ENCODE measurements at regions not wholly inside any gene's neighbourhood (a gene's known extent, or its start where the extent isn't known, plus 50 kb on each side); places are given as distances from the start of the nearest gene placed in this dataset.

DNA sequence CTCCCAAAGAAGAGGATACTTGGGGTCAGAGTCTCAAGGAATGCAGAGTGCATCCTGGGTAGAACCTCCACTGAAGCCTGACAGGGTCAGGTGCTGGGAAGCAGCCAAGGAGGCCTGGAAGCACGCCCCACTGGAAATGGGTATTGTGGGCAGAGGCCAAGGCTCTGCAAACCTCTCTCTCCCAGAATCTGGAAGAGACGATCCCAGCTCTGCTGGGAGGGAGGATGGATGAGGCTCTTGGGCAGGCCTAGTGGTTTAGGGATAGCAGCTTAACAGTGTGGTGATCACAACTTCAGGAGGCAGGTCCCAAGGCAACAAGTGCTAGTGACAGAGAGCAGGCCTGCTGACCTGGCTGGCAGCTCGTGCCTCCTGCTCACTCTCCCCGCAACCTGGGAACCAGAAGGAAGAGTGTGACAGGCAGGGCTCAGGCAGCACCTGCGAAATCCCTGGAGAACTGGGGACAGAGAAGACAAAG lies 641.0 kb downstream of the PLPP3 start:
- DNase-seq (no peak), ATAC-seq (replicated peaks in 1 of 2) (no peak)
- H3K27ac Mint-ChIP-seq = no peak overlapping the region
- H3K4me3 Mint-ChIP-seq = no peak overlapping the region
- peaks cover 2 to 5% of the 10 kb centered on the region in 2 donors for H3K9me3 Mint-ChIP-seq
- no peaks in the 10 kb centered on the region for H3K36me3 Mint-ChIP-seq (ENCODE audit: insufficient read depth in 2 of 2)
- H3K4me1 Mint-ChIP-seq (ENCODE audit: low read depth) = no peaks in the 10 kb centered on the region
- no peaks in the 10 kb centered on the region for H3K27me3 Mint-ChIP-seq (ENCODE audit: low read depth)

DNA sequence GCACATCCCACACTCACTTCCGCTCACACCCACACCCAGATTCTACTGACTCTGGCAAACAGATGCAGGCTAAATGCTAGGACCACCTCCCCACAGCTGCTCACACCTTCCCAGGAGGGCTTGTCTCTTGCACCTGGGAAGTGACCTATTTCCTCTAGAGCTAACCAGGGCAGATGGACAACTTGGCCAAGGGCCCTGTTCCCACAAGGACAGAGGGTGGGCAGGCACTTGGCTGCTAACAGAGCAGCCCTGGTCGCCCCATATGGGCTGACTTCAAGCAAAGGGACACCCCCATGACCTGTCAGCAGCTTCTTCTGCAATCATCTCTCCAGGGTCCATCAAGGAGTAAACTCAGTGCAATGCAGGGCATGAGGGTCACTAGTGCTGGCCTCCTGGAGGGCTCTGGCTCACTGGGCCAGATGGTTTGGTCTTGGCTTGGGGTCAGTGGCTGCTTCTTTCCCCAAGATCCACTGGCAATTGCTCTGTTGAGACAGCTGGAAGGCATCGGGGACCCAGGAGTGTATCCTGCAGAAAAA lies 641.5 kb downstream of the PLPP3 start:
- ATAC-seq (replicated peaks in 1 of 2) (no peak), DNase-seq (no peak)
- Mint-ChIP-seq H3K9me3 (peaks cover 2 to 5% of the 10 kb centered on the region in 2 donors), H3K27me3 (ENCODE audit: low read depth) (no peaks in the 10 kb centered on the region), H3K36me3 (ENCODE audit: insufficient read depth in 2 of 2) (no peaks in the 10 kb centered on the region), H3K4me1 (ENCODE audit: low read depth) (no peaks in the 10 kb centered on the region), H3K4me3 (no peak overlapping the region), H3K27ac (no peak overlapping the region)

DNA sequence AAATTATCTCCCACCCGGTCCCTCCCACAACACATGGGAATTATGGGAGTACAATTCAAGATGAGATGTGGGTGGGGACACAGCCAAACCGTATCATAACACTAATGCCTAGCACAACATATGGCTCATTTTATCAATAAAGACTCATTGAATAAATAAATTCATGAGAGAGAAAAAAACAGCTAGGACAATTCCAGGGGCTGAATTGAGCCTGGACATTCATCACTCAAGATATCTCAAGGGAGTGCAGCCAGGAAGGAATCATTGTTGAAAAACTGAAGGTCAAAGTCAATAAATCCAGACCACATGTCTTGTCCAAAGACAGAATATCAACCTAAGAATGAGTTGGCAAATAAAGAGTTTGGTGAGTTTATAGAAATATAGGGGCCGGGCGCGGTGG lies 644.1 kb downstream of the PLPP3 start:
- no peaks in the 10 kb centered on the region for H3K27me3 Mint-ChIP-seq (ENCODE audit: low read depth)
- no peak overlapping the region for H3K27ac Mint-ChIP-seq
- H3K4me3 Mint-ChIP-seq = no peak overlapping the region
- no peaks in the 10 kb centered on the region for H3K36me3 Mint-ChIP-seq (ENCODE audit: insufficient read depth in 2 of 2)
- no peaks in the 10 kb centered on the region for H3K4me1 Mint-ChIP-seq (ENCODE audit: low read depth)
- peaks cover 2 to 5% of the 10 kb centered on the region in 2 donors for H3K9me3 Mint-ChIP-seq
- DNase-seq (no peak), ATAC-seq (replicated peaks in 1 of 2) (no peak)

DNA sequence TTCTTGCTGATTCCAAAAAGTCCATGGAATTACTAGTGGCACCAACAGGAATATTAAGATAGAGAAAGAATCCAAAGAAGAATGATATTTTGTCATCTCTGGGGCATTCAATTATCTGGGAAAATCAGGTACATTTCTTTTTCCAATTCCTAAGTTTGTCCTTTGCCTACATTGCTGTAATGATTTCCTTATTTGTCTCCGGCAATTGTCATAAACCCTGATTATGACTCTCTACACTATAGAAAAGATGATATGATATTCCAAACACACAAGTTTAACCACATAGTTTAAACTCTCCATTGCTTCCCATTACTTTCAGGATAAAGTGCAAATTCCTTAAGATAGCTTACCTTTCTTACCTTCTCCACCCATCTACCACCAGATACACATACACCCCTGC lies 647.0 kb downstream of the PLPP3 start:
- Mint-ChIP-seq H3K36me3 (ENCODE audit: insufficient read depth in 2 of 2) (no peaks in the 10 kb centered on the region), H3K4me3 (no peak overlapping the region), H3K27ac (no peak overlapping the region), H3K9me3 (peaks cover 2 to 5% of the 10 kb centered on the region in 2 donors), H3K4me1 (ENCODE audit: low read depth) (no peaks in the 10 kb centered on the region), H3K27me3 (ENCODE audit: low read depth) (no peaks in the 10 kb centered on the region)
- no peak for ATAC-seq (replicated peaks in 1 of 2)
- DNase-seq = no peak

DNA sequence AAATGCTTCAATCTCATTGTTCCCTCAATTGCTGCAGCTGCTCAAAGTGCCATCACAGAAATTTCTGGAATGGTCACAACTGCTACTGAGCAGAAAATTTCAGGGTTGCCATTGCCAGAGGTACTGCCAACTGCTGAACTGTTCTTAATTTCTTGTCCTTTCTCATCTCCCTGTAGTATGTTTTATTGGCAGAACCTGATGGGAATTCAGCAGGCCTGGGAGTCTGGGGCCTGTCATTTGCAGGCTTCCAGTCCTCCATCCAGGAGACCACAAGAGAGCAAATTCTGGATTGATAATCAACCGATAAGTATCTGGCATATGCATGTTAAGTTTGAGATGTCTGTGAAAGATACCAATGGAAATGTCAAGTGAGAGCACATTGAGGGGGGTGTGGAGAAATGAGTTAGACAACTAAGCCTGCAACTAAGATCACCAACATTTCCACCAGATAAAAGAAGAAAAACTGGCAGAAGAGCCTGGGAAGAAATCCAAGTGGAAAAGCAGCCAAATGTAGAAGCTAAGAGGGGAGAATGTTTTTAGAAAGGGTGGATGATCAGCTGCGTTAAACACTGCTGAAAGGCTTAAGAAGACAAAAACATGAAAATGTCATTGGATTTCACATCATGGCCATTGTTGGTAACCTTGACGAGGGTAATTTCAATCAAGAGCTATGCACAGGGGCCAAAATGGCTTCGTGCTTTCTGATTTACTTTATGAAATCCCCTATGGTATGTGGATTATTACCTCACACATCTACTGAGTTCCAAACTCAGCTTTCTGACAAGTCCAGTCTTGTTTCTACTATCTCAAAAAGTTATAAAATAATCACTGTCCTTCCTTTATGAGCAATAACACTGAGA lies 648.1 kb downstream of the PLPP3 start:
- Mint-ChIP-seq H3K9me3 (peaks cover 2 to 5% of the 10 kb centered on the region in 2 donors), H3K4me3 (no peak overlapping the region), H3K27ac (no peak overlapping the region), H3K36me3 (ENCODE audit: insufficient read depth in 2 of 2) (no peaks in the 10 kb centered on the region), H3K4me1 (ENCODE audit: low read depth) (no peaks in the 10 kb centered on the region), H3K27me3 (ENCODE audit: low read depth) (no peaks in the 10 kb centered on the region)
- ATAC-seq (replicated peaks in 1 of 2) (no peak), DNase-seq (no peak)

DNA sequence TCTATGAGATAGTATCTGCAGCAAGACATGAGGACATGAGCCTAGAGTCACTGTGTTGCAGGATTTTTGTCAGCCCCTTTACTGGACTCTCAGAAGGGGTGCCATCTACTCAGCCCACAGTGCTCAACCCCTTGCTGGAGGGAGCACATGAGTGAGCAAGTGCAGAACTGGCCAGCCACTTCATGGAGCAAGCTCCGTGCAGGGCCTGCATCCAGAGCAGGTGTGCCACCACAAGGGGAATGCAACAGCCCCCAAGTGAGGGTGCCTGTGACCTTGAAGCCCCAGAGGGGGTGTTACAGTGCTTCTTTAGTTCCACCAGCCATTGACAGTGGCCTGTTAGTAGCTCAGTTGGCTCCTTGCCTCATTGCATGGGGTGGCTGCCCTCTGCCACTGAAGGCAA lies 649.7 kb downstream of the PLPP3 start:
- no peak for DNase-seq
- Mint-ChIP-seq H3K4me3 (no peak overlapping the region), H3K9me3 (peaks cover 0 to 4% of the 10 kb centered on the region in 2 donors), H3K27ac (no peak overlapping the region), H3K27me3 (ENCODE audit: low read depth) (no peaks in the 10 kb centered on the region), H3K4me1 (ENCODE audit: low read depth) (no peaks in the 10 kb centered on the region), H3K36me3 (ENCODE audit: insufficient read depth in 2 of 2) (no peaks in the 10 kb centered on the region)
- no peak for ATAC-seq (replicated peaks in 1 of 2)

DNA sequence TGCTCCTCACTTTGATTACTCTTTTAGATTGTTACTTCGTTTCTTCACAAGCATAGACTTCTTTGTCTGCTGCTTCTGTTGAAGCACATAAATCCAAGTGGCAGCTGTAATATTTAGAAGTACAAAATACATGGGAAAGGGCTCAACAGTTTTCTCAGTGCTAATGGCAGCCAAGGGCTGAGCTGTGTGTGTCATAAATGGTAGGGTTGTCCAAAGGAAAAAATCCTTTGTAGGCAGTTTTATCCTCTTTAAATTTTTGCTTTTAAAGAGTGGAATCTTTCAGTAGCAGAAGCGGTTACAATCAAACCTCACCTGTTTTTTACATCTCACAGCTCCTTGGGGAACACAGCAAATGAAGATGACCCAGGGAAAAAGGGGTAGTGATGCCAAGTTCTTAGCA lies 650.8 kb downstream of the PLPP3 start:
- H3K9me3 Mint-ChIP-seq = peaks cover 0 to 1% of the 10 kb centered on the region in 2 donors
- DNase-seq = no peak
- no peaks in the 10 kb centered on the region for H3K27me3 Mint-ChIP-seq (ENCODE audit: low read depth)
- H3K36me3 Mint-ChIP-seq (ENCODE audit: insufficient read depth in 2 of 2) = no peaks in the 10 kb centered on the region
- no peak overlapping the region for H3K27ac Mint-ChIP-seq
- H3K4me1 Mint-ChIP-seq (ENCODE audit: low read depth) = no peaks in the 10 kb centered on the region
- no peak for ATAC-seq (replicated peaks in 1 of 2)
- no peak overlapping the region for H3K4me3 Mint-ChIP-seq

DNA sequence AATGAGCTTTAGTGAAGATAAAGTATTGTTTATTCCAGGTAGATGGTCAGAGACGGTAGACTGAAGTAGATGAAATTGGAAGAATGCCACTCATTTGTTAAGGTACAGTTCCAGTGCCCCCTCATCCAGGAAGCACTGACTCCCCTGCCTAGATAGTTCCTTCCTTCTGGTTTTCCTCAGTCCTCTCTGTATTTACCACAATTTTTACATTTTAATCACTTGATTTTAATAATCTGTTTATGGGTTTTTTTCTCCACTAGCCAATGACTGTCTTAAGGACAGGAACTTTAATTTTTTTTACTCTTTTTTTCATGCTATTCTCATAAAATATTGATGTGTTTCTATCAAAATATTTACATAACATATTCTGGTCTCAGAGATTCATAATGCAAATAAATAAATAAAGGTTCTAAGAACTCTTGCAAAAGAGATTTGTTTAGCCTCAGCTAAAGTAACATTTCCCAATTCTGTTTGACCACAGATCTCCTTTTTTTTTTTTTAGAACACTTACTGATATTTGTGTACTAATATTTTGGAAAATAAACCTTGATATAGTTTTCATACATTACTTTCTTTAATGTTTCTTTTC lies 651.6 kb downstream of the PLPP3 start:
- DNase-seq (no peak), ATAC-seq (replicated peaks in 1 of 2) (no peak)
- H3K27ac Mint-ChIP-seq = no peak overlapping the region
- H3K36me3 Mint-ChIP-seq (ENCODE audit: insufficient read depth in 2 of 2) = no peaks in the 10 kb centered on the region
- no peaks in the 10 kb centered on the region for H3K4me1 Mint-ChIP-seq (ENCODE audit: low read depth)
- no peak overlapping the region for H3K4me3 Mint-ChIP-seq
- H3K9me3 Mint-ChIP-seq = peaks cover 0 to 1% of the 10 kb centered on the region in 2 donors
- H3K27me3 Mint-ChIP-seq (ENCODE audit: low read depth) = no peaks in the 10 kb centered on the region

DNA sequence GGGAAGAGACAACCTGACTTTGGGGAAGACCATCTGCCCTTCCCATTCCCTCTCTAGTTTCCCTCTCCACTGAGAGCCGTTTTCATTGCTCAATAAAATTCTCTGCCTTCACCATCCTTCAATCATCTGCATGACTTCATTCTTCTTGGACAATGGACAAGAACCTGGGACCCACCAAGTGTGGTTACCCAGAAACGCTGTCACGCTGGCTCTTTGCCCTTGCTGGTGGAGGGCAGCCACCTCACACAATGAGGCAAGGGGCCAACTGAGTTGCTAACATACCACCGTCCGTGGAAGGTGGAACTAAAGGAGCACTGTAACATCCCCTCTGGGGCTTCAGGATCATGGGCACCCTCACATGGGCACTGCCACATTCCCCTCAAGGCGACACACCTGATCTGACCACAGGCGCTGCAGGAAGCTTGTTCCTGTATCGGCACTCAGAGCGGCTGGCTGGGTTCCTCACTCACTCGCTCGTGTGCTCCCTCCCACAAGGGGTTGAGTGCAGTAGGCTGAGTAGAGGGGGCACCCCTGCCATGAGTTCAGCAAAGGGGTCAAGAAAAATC lies 652.4 kb downstream of the PLPP3 start:
- DNase-seq = no peak
- no peaks in the 10 kb centered on the region for H3K36me3 Mint-ChIP-seq (ENCODE audit: insufficient read depth in 2 of 2)
- no peaks in the 10 kb centered on the region for H3K27me3 Mint-ChIP-seq (ENCODE audit: low read depth)
- no peak for ATAC-seq (replicated peaks in 1 of 2)
- peaks cover 0 to 1% of the 10 kb centered on the region in 2 donors for H3K9me3 Mint-ChIP-seq
- H3K4me3 Mint-ChIP-seq = no peak overlapping the region
- no peaks in the 10 kb centered on the region for H3K4me1 Mint-ChIP-seq (ENCODE audit: low read depth)
- H3K27ac Mint-ChIP-seq = no peak overlapping the region

DNA sequence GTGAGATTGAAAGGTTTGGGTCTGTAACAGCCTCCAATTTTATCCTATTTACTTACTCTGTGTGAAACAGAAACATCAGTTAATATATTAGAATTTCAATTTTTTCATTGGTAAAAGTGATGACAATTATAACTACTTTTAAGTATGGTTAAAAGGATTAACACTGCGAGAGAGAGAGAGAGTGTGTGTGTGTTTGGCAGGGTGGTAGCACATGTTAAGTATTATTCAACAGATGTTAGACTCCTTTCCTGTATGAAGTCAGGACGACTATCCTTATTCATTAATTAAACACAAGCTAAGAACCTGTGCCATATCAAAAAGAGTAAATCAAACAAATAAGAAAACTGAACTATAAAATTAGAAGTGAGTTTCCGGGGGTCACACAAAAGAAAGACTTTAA lies 662.5 kb downstream of the PLPP3 start:
- no peak for DNase-seq
- Mint-ChIP-seq H3K9me3 (no peaks in the 10 kb centered on the region), H3K4me1 (ENCODE audit: low read depth) (no peaks in the 10 kb centered on the region), H3K27ac (no peak overlapping the region), H3K4me3 (no peak overlapping the region), H3K36me3 (ENCODE audit: insufficient read depth in 2 of 2) (no peaks in the 10 kb centered on the region), H3K27me3 (ENCODE audit: low read depth) (no peaks in the 10 kb centered on the region)
- no peak for ATAC-seq (replicated peaks in 1 of 2)

DNA sequence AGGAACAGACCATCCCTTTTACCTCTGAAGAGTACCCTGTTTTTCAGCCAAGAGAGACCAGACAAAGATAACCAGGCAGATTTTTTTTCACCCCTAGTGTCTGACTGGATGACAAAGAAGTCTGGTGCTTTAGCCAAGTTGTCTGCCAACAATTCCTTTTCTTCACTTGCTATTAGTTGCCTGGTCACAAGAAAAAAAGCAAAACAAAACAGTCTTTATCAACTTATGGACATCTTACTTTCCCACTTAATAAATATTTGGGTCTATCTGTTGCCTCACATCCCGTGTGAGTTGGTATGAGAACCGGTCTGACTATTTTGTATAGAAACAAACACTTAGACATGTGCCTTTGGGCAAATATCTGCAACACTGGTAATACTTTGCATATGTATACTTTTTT lies 662.9 kb downstream of the PLPP3 start:
- Mint-ChIP-seq H3K27me3 (ENCODE audit: low read depth) (no peaks in the 10 kb centered on the region), H3K4me3 (no peak overlapping the region), H3K36me3 (ENCODE audit: insufficient read depth in 2 of 2) (no peaks in the 10 kb centered on the region), H3K9me3 (no peaks in the 10 kb centered on the region), H3K4me1 (ENCODE audit: low read depth) (no peaks in the 10 kb centered on the region), H3K27ac (no peak overlapping the region)
- DNase-seq = no peak
- ATAC-seq (replicated peaks in 1 of 2) = no peak

DNA sequence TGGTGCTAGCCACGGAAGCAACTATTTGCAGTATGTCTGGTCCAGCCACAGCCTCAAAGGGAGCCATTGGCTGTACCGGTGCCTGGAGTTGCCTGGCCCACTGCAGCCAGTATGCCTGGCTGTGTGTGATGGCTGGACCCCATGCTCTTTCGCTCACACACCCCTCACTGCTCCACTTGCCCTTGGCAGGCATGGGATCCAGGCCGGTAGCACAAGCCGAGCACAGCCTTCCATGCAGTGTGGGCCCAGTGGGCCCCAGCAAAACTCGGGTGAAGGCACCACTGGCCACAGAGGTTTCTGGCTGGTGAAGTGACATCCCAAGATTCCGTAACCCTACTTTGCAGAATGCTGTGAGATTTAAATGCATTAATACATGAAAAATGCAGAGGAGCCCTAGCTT lies 665.8 kb downstream of the PLPP3 start:
- no peak overlapping the region for H3K4me3 Mint-ChIP-seq
- no peak overlapping the region for H3K27ac Mint-ChIP-seq
- H3K27me3 Mint-ChIP-seq (ENCODE audit: low read depth) = no peaks in the 10 kb centered on the region
- no peaks in the 10 kb centered on the region for H3K4me1 Mint-ChIP-seq (ENCODE audit: low read depth)
- no peak for DNase-seq
- H3K9me3 Mint-ChIP-seq = no peaks in the 10 kb centered on the region
- H3K36me3 Mint-ChIP-seq (ENCODE audit: insufficient read depth in 2 of 2) = no peaks in the 10 kb centered on the region
- ATAC-seq (replicated peaks in 1 of 2) = no peak

DNA sequence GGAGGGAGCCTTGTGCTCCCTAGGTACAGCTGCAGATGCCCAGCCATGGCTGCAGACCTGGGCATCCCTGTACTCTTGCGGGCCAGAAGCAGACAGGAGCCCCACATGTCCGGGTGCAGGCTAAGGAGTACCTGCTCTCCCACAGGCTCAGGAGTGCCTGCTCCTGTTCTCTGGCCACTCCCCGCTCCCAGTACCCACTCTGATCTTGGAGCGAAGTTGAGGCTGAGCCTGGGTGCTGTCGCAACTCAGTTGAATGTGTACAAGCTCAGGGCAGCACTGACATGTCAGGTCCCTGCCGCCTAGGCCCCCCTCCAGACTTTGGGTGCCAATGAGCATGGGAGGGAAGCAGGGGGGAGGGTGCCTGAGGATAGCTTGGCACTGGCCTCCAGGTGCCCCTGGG lies 666.9 kb downstream of the PLPP3 start:
- Mint-ChIP-seq H3K9me3 (no peaks in the 10 kb centered on the region), H3K27ac (no peak overlapping the region), H3K4me3 (no peak overlapping the region), H3K27me3 (ENCODE audit: low read depth) (no peaks in the 10 kb centered on the region), H3K4me1 (ENCODE audit: low read depth) (no peaks in the 10 kb centered on the region), H3K36me3 (ENCODE audit: insufficient read depth in 2 of 2) (no peaks in the 10 kb centered on the region)
- DNase-seq = no peak
- ATAC-seq (replicated peaks in 1 of 2) = no peak

All from activated T-cell treated with anti-CD3 and anti-CD28 coated beads, Interleukin-2, amount 50 U/mL, for 72 hours (primary cell).